Muscle layer of colon (tissue), 2 donors: ENCODE measurements at regions not wholly inside any gene's neighbourhood (a gene's known extent, or its start where the extent isn't known, plus 50 kb on each side); places are given as distances from the start of the nearest gene placed in this dataset.
A peak's percentile ranks its signal among the peaks of the same experiment; 100 is the strongest.

Source experiments
- H3K27ac ChIP-seq: one replicate; pipeline ENCODE4 v1.7.0; 2013; ENCODE audit warnings: low read depth, mild to moderate bottlenecking, low read length, moderate library complexity
- H3K27me3 ChIP-seq, 2 donors: one replicate each; pipeline ENCODE4 v1.7.0; 2013; ENCODE audit warnings: low read length in 2 of 2, mild to moderate bottlenecking in 2 of 2; ENCODE audit not compliant: insufficient read depth in 2 of 2, control insufficient read depth in 1 of 2
- H3K36me3 ChIP-seq: one replicate; pipeline ENCODE4 v1.7.0; 2013; ENCODE audit warnings: mild to moderate bottlenecking, low read length; ENCODE audit not compliant: insufficient read depth
- H3K4me1 ChIP-seq: one replicate; pipeline ENCODE4 v1.7.0; 2013; ENCODE audit warnings: mild to moderate bottlenecking, low read length; ENCODE audit not compliant: insufficient read depth
- H3K4me3 ChIP-seq, 2 donors: one replicate each; pipeline ENCODE4 v1.7.0; 2013; ENCODE audit warnings: low read length in 2 of 2, low read depth in 1 of 2, mild to moderate bottlenecking in 1 of 2, moderate library complexity in 1 of 2
- H3K9ac ChIP-seq: one replicate; pipeline ENCODE4 v1.7.0; 2013; ENCODE audit warnings: low read length
- H3K9me3 ChIP-seq: one replicate; pipeline ENCODE4 v1.7.0; 2013; ENCODE audit warnings: mild to moderate bottlenecking, low read length
- donor health status: abdominal sarcoma.
- donor health status: Adenocarcinoma of cecum.

DNA sequence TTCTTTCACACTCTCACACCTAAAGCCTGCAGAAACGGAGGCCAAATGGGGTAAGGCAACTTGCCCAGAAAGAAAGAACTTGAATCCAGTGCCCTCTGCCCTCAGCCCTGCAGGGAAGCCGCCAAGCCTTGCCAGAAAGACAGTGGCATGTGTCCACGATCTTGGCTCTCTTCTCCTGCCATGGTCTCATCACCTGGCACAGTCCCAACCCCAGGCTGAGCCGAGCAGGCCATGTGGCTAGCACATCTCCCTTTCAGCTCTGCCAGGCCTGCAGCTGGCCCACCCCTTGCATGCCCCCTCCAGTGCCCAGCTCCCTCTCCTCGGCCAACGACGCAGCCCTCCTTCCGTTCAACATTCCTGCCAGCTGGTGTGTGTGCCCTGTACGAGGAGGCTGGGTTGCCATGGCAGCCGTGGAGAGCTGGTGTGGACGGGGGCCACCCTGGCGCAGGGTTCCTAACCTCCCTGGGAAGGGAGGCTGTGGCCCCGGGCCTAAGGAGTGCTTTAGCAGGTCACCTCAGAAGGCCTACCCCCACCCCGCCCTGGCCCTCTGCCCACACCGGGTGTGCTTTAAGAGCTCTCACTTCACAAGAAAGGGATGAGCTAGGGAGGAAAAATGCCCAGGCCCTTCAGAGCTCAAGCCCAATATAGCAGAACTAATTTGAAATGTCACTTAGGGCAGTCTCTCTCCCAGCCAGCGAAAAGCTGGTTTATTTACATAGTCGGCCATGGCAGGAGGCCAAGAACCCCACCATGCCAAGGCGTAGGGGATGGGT lies 73.0 kb upstream of the PJA1 start:
- peaks cover 0 to 14% of the 10 kb centered on the region in 2 donors for H3K27me3 ChIP-seq
- no peaks in the 10 kb centered on the region for H3K9me3 ChIP-seq
- H3K9ac ChIP-seq = no peak overlapping the region
- H3K4me1 ChIP-seq = peaks cover 30% of the 10 kb centered on the region
- H3K36me3 ChIP-seq = no peaks in the 10 kb centered on the region
- H3K27ac ChIP-seq = peak overlapping the region; percentile 14
- H3K4me3 ChIP-seq = no peak overlapping the region

DNA sequence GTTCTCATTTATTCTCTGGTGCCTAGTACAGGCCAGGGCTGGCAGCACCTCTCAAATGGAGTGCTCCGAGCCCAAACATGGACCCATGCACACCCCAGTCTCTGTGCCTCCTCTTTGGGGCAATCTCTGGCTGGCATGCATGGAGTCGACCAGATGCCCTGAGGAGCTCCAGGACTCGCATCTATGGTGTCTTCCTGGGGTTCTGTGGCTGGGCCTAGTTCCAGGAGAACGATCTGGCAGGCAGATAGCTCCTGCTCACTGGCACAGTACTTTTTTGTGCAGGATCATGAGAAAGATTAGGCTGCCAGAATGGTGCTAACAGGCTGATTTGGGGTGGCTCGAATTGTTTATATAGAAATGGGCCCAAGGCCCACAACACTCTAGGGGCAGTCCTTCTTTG lies 72.0 kb upstream of the PJA1 start:
- H3K27me3 ChIP-seq = peaks cover 0 to 11% of the 10 kb centered on the region in 2 donors
- H3K4me1 ChIP-seq = peaks cover 30% of the 10 kb centered on the region
- H3K27ac ChIP-seq = no peak overlapping the region
- H3K9ac ChIP-seq = no peak overlapping the region
- H3K9me3 ChIP-seq = no peaks in the 10 kb centered on the region
- H3K4me3 ChIP-seq = no peak overlapping the region
- no peaks in the 10 kb centered on the region for H3K36me3 ChIP-seq

DNA sequence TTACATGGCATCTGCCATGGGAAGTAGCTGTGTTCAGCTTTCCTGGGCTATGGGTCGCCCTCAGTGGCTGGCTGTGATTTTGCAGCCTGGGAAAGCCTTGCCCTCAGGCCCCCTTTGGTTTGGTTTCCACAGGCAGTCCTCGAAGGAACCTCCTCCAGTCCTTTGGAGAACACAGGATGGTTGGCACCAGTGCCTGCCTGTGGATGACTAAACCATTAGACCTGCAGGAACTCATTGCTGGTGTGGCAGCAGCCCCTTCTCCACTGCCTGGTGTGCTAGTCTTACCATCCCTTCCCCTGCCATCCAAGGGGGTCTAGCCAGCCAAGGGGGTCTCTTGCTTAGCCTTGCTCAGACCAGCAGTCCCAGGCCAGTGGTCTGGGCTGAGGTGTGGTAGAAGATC lies 71.4 kb upstream of the PJA1 start:
- Histone ChIP-seq H3K4me1 (peaks cover 30% of the 10 kb centered on the region), H3K27me3 (peaks cover 0 to 8% of the 10 kb centered on the region in 2 donors), H3K4me3 (no peak overlapping the region), H3K27ac (no peak overlapping the region), H3K9me3 (no peaks in the 10 kb centered on the region), H3K36me3 (no peaks in the 10 kb centered on the region), H3K9ac (no peak overlapping the region)

DNA sequence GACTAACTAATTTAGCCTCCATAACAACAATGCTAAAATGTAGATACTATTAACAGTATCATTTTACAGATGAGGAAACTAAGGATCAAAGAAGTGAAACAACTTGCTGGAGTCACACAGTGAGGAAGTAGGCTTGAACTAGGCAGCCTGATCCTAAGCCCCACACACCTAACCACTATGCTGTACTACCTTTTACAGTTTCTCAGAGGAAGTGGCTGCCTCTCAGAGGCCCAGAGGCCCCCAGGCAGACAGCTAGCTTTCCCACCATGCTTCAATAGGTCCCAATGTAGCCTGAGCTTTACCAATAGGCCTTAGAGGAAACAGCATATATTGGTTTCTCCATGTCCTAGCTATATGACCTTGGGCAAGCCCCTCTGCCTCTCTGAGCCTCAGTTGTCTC lies 69.4 kb upstream of the PJA1 start:
- Histone ChIP-seq H3K9ac (no peak overlapping the region), H3K27ac (no peak overlapping the region), H3K4me3 (no peak overlapping the region), H3K27me3 (peaks cover 0 to 4% of the 10 kb centered on the region in 2 donors), H3K4me1 (peaks cover 30% of the 10 kb centered on the region), H3K9me3 (no peaks in the 10 kb centered on the region), H3K36me3 (no peaks in the 10 kb centered on the region)

DNA sequence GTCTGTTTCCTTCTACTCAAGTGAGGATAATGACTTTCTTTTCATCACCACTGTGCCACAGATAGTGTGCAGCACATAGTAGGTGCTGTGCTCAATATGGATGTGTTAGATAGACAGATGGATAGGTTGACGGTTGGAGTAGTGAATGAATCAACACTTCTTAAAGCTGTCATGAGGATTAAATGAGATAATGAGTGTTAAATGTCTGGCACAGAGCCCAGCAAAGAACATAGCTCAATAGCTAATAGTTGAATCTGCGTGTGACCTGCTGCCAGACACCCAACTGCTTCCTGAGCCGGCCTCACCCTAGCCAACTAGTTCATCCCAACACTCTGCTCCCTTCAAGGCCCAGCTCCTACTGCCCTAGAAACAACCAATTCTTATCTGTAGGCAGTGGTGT lies 67.7 kb upstream of the PJA1 start:
- Histone ChIP-seq H3K4me3 (no peak overlapping the region), H3K9ac (no peak overlapping the region), H3K27ac (no peak overlapping the region), H3K4me1 (peaks cover 16% of the 10 kb centered on the region), H3K27me3 (peaks cover 0 to 4% of the 10 kb centered on the region in 2 donors), H3K36me3 (no peaks in the 10 kb centered on the region), H3K9me3 (no peaks in the 10 kb centered on the region)

DNA sequence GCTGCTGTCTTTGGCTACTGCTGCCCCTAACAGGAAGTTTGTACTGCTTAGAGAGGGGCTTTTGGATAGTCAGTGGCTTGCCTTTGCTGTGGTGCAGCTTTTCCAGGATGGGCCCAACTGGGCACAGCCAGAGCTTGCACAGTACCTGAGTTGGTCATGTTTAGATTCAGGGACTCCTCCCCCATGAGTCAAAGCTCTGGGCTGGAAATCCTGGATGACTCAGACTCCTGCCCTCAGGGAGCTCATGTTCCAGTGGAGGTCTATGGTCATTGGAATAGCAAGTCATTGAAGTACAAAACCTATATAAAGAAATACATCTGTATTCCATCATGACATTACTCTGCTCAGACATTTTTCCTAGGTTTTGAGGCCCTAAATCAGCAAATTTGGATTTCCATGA lies 66.7 kb upstream of the PJA1 start:
- H3K27me3 ChIP-seq = peaks cover 0 to 9% of the 10 kb centered on the region in 2 donors
- no peak overlapping the region for H3K9ac ChIP-seq
- H3K4me3 ChIP-seq = no peak overlapping the region
- no peaks in the 10 kb centered on the region for H3K9me3 ChIP-seq
- H3K36me3 ChIP-seq = no peaks in the 10 kb centered on the region
- H3K4me1 ChIP-seq = peaks cover 6% of the 10 kb centered on the region
- H3K27ac ChIP-seq = no peak overlapping the region

DNA sequence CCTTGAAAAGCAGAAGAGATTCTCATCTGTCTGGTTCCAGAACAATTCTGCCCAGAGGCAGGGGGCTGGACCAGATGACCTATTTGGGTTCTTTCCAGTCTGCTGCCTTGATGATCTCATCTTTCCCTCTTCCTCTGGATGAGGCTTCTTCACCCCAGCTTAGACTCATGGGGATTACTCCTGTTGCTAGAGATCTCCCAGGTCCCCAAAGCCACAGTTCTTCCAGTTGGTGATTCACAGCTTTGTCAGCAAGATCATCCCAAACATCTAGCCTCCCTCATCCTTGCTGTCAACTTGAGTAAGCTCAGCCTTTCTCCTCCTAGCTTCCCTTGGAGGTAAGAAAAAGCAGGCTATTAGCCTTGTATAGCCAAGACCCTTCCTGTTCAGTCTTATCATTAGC lies 64.2 kb upstream of the PJA1 start:
- no peaks in the 10 kb centered on the region for H3K4me1 ChIP-seq
- no peak overlapping the region for H3K9ac ChIP-seq
- H3K27ac ChIP-seq = no peak overlapping the region
- no peak overlapping the region for H3K4me3 ChIP-seq
- no peaks in the 10 kb centered on the region for H3K36me3 ChIP-seq
- H3K27me3 ChIP-seq = peaks cover 0 to 5% of the 10 kb centered on the region in 2 donors
- H3K9me3 ChIP-seq = no peaks in the 10 kb centered on the region

DNA sequence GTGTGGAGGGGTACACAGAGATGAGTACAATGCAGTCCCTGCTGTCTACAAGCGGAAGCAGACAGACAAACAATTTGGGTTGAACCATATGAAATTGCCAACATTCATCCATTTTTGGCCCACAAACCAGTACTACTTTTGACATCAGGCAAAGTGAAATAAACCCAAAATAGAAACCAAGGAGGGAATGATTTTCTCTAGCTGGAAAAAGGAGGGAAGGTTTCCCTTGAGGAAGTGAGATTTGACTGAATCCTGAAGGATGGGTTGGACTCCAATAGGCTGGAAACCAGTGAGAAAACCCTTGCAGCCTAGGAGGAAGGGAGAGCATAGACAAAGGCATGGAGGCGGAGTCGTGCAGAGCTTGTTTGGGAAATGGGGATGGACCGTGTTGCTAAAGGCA lies 63.5 kb upstream of the PJA1 start:
- Histone ChIP-seq H3K4me1 (no peaks in the 10 kb centered on the region), H3K27ac (no peak overlapping the region), H3K9me3 (no peaks in the 10 kb centered on the region), H3K9ac (no peak overlapping the region), H3K27me3 (peaks cover 0 to 5% of the 10 kb centered on the region in 2 donors), H3K4me3 (no peak overlapping the region), H3K36me3 (no peaks in the 10 kb centered on the region)

DNA sequence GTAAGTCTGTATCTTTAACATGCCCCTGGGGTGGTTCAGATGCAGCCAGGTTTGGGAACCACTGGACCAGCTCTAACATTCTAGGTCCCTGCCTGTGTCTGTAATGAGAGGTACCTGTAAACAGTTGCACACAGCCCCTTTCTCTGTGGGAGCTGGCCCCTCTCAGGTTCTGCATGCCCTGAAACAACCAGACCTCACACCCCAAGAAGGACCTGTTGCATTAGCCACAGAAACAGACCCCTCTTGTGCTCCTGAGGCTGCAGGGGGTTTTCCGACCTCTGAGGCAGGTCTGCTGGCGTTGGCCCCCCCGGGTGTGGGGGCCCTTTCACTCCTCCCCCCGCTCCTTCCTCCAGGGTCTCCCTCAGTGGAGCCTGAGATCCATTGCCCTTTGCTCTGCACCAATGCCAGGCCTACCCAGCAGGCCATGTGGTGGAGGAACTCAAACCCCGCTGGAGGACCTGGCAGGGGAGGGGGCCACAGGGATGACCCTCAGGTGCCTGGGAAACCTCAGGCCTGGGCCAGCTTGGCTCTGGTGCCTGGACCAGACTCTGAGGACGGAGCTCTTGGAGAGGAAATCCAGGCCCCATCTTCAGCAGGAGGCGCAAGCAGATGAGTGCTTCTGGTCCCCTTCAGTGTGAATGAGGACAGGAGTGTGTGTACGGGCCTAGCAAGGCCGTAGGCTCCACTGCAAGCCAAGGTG lies 61.4 kb upstream of the PJA1 start:
- Histone ChIP-seq H3K27ac (no peak overlapping the region), H3K36me3 (no peaks in the 10 kb centered on the region), H3K4me3 (no peak overlapping the region), H3K4me1 (no peaks in the 10 kb centered on the region), H3K27me3 (peaks cover 10 to 20% of the 10 kb centered on the region in 2 donors), H3K9ac (no peak overlapping the region), H3K9me3 (no peaks in the 10 kb centered on the region)

DNA sequence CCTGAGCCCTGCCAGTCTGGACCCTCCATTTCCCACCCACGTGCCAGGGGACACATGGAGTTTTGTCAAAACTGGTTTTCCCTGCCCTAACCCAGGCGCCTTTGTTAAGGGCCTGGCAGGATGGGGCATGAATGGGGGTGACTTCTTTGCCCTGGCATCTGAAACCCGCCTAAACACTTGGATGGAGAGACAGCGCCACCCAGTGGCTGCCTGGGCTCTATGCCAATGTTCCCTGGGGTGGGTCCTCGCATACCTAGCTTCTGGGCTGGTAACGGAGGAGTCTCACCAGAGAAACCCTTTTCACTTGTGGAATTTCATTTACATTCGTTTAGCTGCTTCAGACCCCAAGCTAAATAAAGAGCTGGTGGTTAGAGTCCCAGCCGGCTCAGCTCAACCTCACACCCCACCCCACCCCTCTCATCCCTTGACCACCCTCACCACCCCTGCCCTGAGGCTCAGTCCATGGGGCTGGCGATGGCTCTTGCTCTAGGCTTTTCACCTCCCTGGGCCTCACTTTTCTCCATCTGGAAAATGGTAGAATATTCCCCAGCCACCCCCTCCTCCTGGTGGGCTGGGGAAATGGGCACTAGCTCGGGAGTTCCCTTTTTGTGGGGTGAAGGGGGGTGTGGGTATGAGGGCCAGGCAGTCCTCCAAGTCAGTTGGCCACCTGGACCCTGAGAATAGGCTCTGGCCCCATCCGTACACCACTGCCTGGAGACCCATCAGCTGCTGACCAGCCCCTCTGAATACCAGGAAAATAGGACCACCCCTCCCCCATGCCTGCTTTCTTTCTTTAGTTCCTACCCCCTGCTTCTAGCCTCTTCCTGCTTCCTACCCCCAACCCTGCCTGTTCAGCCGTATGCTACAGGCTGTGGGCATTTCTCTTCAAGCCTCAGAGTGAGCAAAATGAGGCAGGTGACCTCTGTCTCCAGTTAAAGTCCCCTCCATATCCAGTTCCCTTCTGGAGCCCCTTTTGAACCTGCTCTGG lies 57.1 kb upstream of the PJA1 start:
- Histone ChIP-seq H3K9ac (no peak overlapping the region), H3K36me3 (no peaks in the 10 kb centered on the region), H3K4me3 (no peak overlapping the region), H3K27me3 (peaks cover 10 to 26% of the 10 kb centered on the region in 2 donors), H3K4me1 (peaks cover 3% of the 10 kb centered on the region), H3K27ac (no peak overlapping the region), H3K9me3 (no peaks in the 10 kb centered on the region)
